Activated naive CD4-positive, alpha-beta T cell treated with anti-CD3 and anti-CD28 coated beads, Interleukin-2, amount 10 ng/mL, durations not matched to agents 7 days and 5 days (primary cell): ENCODE measurements at regions not wholly inside any gene's neighbourhood (a gene's known extent, or its start where the extent isn't known, plus 50 kb on each side); places are given as distances from the start of the nearest gene placed in this dataset.

ENCODE experiments used
- CTCF ChIA-PET: fragments of 350-600 bp; sonication (Branson Sonifier 250); formaldehyde crosslinking; loops from one replicate; lab custom pipeline; 2021; ENCODE audit warnings: antibody characterized with exemption; lab: Charles Lee
- DNase-seq: peaks from one replicate; pipeline ENCODE4 v3.0.0-alpha.2; 2020
- H3K27ac Mint-ChIP-seq: one replicate; pipeline ENCODE4 v1.8.0; 2021; ENCODE audit warnings: mild to moderate bottlenecking, moderate library complexity, mixed read lengths
- H3K27me3 Mint-ChIP-seq: one replicate; pipeline ENCODE4 v1.8.0; 2021; ENCODE audit warnings: mild to moderate bottlenecking, mixed read lengths
- H3K36me3 Mint-ChIP-seq: one replicate; pipeline ENCODE4 v1.8.0; 2021; ENCODE audit warnings: mixed read lengths
- H3K4me1 Mint-ChIP-seq: one replicate; pipeline ENCODE4 v1.8.0; 2021; ENCODE audit warnings: mixed read lengths
- H3K4me3 Mint-ChIP-seq: one replicate; pipeline ENCODE4 v1.8.0; 2021; ENCODE audit warnings: mild to moderate bottlenecking, moderate library complexity, mixed read lengths
- H3K9me3 Mint-ChIP-seq: one replicate; pipeline ENCODE4 v1.8.0; 2021; ENCODE audit warnings: mixed read lengths

DNA sequence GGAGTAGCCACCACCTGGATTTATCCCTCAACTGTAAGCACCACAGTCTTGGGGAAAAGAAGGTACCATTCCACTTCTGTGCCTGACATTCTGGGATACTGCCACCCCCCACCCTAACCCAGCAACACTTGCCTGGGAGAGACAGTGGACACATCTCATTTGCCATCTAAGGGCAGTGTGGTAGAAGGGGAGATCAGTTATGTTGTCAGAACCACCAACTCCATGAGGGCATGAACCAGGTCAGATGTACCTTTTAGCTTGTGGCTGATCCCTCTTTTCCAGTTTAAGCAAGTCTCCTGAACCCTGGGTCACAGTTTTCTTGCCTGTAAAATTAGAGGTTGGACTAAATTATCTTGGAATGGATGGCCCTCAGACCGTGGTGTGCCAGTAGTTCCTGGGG lies 165.5 kb downstream of the SCP2D1 start:
- Mint-ChIP-seq H3K4me3 (no peak overlapping the region), H3K27ac (no peak overlapping the region), H3K4me1 (no peaks in the 10 kb centered on the region), H3K27me3 (peaks cover 4% of the 10 kb centered on the region), H3K9me3 (no peaks in the 10 kb centered on the region), H3K36me3 (no peaks in the 10 kb centered on the region)
- no peak for DNase-seq
- CTCF ChIA-PET, result no interaction called here

DNA sequence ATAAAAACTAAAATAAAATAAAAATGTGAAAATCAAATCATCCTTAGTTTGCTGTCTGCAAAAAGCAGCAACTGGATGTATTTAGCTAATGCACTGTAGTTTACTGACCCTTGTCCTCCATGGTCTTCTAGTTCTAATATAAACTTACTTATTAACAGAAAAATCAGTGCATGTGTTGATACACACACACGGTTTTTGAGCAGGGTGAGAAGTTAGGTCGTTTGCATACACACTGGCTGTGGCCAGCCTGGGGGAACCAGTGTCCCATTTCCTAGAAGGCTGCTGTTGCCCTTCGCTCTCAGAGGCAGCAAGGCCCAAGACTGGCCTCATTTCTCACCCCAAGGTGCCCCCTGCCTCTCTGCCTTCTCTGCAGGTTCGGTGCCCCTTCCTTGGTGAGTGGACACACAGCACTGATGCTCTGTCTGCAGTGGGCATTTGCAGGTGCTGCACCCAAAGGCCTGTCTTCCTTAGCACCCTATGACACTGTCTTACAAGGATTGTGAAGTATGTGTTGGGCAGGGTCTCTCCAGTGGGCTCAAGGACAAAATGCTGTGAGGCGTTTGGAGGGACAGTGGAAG lies 168.5 kb downstream of the SCP2D1 start:
- H3K27ac Mint-ChIP-seq, result no peak overlapping the region
- H3K36me3 Mint-ChIP-seq, result no peaks in the 10 kb centered on the region
- peaks cover 4% of the 10 kb centered on the region for H3K27me3 Mint-ChIP-seq
- H3K4me1 Mint-ChIP-seq, result no peaks in the 10 kb centered on the region
- DNase-seq, result no peak
- CTCF ChIA-PET, result no interaction called here
- H3K9me3 Mint-ChIP-seq, result no peaks in the 10 kb centered on the region
- no peak overlapping the region for H3K4me3 Mint-ChIP-seq

DNA sequence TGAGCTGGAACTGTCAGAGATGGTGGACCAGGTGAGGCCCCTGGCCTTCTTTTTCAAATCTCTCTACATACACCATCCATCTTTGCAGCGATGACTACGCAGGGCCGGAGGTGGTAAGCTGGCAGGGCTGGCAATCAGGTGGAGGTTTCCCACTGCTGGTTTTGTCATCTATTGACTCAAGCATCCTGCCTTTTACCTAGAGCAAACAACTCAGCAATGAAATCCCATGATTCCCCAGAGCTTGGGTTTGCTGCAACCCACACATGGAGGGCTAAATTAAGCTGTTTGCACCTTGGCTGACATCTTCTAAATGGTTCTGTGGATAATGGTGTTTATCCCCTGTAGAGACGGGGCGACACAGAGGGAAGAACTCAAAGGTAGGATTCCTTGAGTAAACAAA lies 170.2 kb downstream of the SCP2D1 start:
- no peaks in the 10 kb centered on the region for H3K36me3 Mint-ChIP-seq
- H3K9me3 Mint-ChIP-seq, result no peaks in the 10 kb centered on the region
- peaks cover 4% of the 10 kb centered on the region for H3K27me3 Mint-ChIP-seq
- DNase-seq, result no peak
- no peak overlapping the region for H3K4me3 Mint-ChIP-seq
- H3K4me1 Mint-ChIP-seq, result no peaks in the 10 kb centered on the region
- no peak overlapping the region for H3K27ac Mint-ChIP-seq
- CTCF ChIA-PET, result no interaction called here

DNA sequence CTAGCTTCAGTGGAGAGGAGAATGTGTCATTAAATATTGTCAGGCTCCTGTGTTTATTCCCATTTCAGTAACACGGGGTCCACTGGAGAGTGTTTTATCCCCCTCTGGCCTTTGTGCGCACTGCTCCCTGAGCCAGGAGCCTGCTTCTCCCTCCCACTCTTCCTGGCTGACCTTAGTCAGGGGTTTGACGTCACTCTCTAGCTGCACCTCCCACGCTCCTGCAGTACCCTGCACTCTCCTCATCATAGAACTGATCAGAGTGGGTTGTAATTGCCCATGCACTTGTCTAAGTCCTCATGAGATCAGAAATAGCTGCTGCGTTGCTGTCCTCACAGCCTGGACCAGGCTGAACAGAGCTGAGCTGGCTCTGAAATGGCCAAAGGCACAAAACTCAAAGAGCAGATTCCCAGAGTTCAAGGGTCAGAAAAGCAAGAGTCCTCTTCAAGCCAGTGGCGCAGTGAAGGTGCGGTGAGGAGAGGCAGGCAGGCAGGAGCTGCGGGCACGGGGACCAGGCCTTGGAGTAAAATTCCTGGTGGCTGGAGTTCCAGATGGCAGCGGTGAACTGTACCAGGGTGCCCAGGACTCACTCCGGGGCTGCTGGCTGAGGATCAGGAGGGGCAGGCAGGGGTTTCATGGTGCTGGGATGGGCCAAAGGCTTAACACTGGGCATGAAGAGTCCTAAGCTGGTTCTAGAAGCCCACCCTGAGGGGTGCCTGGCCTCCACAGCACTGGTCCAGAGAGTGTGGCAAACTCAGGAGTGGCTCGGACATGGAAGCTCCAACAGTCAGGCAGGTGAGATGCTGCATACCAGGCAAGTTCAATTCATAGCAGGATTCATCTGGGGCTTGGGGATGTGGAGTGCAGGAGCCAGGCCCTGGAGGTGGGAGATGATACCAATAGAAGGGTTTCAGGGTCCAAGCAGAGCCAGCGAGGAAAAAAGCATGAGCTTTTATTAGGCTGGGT lies 170.9 kb downstream of the SCP2D1 start:
- no peak overlapping the region for H3K4me3 Mint-ChIP-seq
- no peaks in the 10 kb centered on the region for H3K9me3 Mint-ChIP-seq
- DNase-seq, result no peak
- CTCF ChIA-PET, result no interaction called here
- H3K4me1 Mint-ChIP-seq, result no peaks in the 10 kb centered on the region
- no peak overlapping the region for H3K27ac Mint-ChIP-seq
- H3K27me3 Mint-ChIP-seq, result peaks cover 3% of the 10 kb centered on the region
- H3K36me3 Mint-ChIP-seq, result no peaks in the 10 kb centered on the region

DNA sequence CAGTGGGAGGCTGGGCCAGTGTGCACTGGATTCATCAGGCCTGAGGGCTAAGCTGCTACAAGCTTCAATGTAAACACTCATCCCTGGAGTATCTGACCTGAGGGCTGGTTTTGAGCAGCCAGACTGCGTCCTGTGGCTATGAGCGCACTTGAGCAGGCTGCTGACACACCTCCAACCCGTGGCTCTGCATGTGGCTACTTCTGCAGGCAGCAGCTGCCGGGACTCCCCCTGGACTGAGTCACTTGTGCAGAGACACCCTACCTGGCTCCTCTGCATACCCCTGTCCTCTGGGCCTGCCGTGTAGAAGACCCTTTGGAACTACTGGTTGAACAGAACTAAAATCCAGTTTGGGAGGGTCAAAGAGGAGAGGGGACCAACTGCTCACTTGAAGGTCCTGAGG lies 172.0 kb downstream of the SCP2D1 start:
- Mint-ChIP-seq H3K4me3 (no peak overlapping the region), H3K27ac (no peak overlapping the region), H3K36me3 (no peaks in the 10 kb centered on the region), H3K27me3 (no peaks in the 10 kb centered on the region), H3K4me1 (no peaks in the 10 kb centered on the region), H3K9me3 (no peaks in the 10 kb centered on the region)
- CTCF ChIA-PET, result no interaction called here
- DNase-seq, result no peak

DNA sequence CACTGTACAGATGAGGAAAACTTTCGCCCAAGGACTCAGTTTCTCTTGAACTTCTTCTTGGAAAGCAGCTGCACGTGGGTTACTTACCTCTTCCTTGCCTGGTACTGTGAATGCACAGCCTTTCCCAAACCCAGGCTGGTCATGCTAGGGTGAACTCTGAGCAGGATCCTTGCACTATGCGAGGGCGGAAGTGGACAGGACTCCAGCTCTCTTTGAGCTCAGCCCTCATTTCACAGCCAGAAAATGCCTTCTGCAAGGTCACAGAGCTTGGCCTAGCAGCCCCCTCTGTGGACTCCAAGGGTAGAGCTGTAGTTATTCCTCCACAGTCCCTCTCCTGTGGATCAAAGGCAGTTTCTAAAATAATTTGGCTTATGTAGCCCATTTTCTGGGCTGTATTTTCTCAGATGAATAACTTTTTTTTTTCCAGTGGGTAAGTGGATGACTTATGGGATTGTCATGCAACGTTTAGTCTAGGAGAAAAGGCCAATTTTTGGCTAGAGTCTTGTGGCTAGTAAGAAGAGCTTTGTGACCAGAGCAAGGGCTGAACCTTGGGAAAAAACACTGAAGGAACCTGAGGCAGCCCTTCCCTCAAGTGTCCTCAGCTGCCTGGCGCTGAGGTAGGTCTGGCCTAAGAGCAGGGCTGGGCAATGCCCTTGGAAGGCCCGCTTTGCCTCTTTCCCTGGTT lies 172.7 kb downstream of the SCP2D1 start:
- no peak for DNase-seq
- Mint-ChIP-seq H3K4me3 (no peak overlapping the region), H3K9me3 (no peaks in the 10 kb centered on the region), H3K27ac (no peak overlapping the region), H3K27me3 (no peaks in the 10 kb centered on the region), H3K4me1 (no peaks in the 10 kb centered on the region), H3K36me3 (no peaks in the 10 kb centered on the region)
- CTCF ChIA-PET, result no interaction called here

DNA sequence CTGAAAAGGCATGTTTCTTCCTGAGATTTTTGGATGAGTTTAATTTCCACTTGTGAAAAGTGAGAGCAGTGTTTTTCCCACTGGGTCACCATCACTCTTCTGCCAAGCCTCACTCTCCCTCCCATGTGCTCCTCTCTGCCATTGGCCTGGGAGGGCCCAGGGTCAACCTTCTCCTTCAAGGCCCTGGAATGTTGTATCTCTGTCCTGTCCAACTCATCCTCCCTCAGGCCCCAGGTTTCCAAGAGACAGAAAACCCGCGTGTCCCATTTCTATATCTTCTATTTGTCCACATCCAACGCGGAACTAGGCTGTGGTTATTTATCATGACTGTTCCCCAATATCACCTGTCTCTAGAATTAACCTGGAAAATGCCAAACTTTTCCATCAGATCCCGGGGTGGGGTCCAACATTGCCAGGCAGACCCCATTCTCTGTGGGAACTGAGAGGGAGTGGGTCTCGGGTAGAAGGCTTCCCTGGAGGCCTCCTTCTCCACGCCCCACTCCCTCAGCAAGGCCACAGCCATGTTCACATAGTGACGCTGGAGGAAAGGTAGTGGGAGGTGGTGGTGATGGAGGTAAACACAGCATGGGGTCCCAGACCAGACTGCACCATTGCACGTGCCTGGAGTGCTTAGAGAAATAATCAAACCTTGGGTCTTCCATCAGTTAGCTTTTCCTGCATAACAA lies 173.5 kb downstream of the SCP2D1 start:
- Mint-ChIP-seq H3K4me3 (no peak overlapping the region), H3K36me3 (no peaks in the 10 kb centered on the region), H3K9me3 (no peaks in the 10 kb centered on the region), H3K27me3 (no peaks in the 10 kb centered on the region), H3K27ac (no peak overlapping the region), H3K4me1 (no peaks in the 10 kb centered on the region)
- DNase-seq, result no peak
- CTCF ChIA-PET, result no interaction called here

DNA sequence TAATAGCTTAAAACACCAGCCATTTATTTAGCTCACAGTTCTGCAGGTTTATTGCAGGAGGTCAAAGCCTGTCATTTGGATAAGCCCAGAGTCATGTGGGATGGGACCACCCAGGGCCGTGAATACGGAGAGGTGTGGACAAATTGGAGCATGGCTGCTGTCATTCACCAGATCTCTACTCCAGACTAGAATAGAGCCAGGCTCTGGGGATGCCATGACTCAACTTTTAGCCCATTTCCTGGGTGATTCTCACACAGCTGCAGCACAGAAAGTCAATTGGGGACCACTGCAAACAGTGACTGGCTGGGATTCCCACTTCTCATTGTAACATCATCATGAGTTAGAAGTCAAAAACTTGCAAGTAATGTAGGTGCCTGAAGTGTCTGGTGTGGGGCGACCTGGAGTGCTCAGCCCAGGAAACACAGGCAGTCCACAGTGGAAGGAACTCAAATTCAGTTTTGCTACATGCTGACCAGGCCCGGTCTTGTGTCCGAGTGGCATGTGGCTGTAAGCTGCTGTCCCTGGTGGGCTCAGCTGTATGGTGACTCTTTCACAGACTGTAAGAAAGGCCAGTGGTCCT lies 174.3 kb downstream of the SCP2D1 start:
- Mint-ChIP-seq H3K4me3 (no peak overlapping the region), H3K36me3 (no peaks in the 10 kb centered on the region), H3K27ac (no peak overlapping the region), H3K9me3 (no peaks in the 10 kb centered on the region), H3K27me3 (no peaks in the 10 kb centered on the region), H3K4me1 (no peaks in the 10 kb centered on the region)
- DNase-seq, result no peak
- CTCF ChIA-PET, result no interaction called here

DNA sequence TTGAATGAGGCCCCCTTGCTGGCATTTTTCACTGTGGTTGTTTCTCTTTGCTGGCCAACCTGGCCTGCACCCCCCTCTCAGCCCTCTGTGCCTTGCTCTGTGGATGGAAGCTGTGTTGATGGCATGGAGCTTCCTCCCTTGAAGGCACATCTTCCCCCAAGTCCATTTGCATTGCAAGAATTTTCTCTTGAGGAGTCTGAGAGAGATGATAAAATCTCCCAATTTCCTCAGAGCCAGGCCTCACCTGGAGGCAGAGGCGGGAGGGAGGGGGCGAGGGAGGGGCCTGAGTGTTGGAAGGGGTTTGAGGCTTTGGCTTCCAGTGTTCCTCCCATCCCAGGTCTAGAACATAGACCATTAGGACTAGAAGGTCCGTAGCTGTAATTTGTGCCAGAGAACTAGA lies 175.1 kb downstream of the SCP2D1 start:
- H3K4me3 Mint-ChIP-seq, result no peak overlapping the region
- H3K36me3 Mint-ChIP-seq, result no peaks in the 10 kb centered on the region
- no peaks in the 10 kb centered on the region for H3K27me3 Mint-ChIP-seq
- no peaks in the 10 kb centered on the region for H3K4me1 Mint-ChIP-seq
- CTCF ChIA-PET, result no interaction called here
- no peak overlapping the region for H3K27ac Mint-ChIP-seq
- H3K9me3 Mint-ChIP-seq, result no peaks in the 10 kb centered on the region
- no peak for DNase-seq

DNA sequence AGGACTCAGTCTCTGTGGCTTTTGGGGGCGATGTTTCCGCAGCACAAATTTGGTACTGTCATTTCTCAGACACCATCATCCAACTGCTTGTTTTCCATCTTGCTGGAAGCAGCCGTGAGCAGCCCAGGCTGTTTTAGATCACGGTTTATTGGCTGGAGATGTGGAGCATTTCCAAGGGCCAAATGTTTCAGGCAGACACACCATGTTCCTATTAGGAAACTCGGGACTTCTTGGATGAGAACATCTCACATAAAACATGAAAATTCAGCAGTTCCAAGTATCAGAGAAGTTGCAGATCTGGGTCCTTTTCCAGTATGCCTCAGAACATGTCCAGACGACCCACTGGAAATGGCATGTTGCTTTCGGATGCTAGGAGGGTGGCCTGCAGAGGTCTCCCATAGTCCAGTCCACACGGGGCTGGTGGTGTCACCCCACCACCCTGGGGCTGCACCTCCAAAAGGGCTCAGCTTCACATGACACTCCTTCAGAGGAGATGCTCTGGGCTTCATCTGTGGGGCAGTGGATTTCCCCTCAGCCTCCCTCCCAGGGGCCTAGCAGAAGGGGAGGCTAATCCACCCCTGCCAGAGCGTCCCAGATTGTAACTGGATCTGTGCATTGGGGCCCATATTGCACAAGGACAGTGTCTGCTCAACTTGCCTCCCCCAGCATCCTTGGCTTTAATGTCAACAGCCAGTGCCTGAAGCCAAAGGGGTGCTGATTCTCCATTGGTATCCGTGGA lies 176.3 kb downstream of the SCP2D1 start:
- Mint-ChIP-seq H3K27ac (no peak overlapping the region), H3K27me3 (no peaks in the 10 kb centered on the region), H3K4me3 (no peak overlapping the region), H3K36me3 (no peaks in the 10 kb centered on the region), H3K9me3 (no peaks in the 10 kb centered on the region), H3K4me1 (no peaks in the 10 kb centered on the region)
- no peak for DNase-seq
- CTCF ChIA-PET, result no interaction called here

DNA sequence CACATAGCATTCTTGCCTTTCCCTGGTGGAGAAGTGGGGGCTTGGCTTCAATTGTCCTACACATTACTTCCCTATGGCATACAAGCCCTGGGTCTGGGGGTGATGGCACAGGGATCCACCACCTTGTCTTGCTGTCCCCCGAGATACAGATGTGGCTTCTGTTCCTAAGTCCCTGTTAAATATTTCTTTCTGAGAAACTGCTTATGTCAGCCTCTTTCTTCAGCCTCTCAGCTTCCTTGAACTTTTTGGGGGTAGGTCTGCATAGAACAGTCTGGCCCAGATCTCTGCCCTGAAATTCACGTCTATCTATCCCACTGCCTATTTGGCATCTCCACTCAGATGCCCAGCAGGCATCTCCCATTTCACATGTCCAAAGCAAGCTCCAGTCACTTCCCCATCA lies 177.4 kb downstream of the SCP2D1 start:
- CTCF ChIA-PET, result no interaction called here
- Mint-ChIP-seq H3K27me3 (no peaks in the 10 kb centered on the region), H3K27ac (no peak overlapping the region)

DNA sequence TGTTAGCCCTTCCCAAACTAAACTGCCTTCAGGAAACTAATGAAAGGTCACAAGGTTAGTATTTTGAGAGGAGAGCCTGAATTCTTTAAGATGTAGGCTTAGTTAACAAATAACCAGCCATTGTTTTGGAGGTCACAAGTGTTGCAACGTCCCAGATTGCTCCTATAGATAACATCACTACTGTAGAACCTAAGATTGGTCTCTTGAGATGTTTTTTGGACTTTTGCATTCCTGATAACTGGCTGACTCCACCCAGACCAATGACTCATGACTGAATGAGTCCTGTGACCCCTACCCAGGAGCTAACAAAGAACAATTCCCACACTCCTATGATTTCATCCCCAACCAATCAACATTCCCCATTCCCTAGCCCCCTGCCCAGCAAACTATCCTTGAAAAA lies 178.8 kb downstream of the SCP2D1 start:
- no peak overlapping the region for H3K4me3 Mint-ChIP-seq
- H3K9me3 Mint-ChIP-seq, result no peaks in the 10 kb centered on the region
- CTCF ChIA-PET, result no interaction called here
- DNase-seq, result no peak
- H3K36me3 Mint-ChIP-seq, result no peaks in the 10 kb centered on the region
- H3K27me3 Mint-ChIP-seq, result no peaks in the 10 kb centered on the region
- no peaks in the 10 kb centered on the region for H3K4me1 Mint-ChIP-seq
- no peak overlapping the region for H3K27ac Mint-ChIP-seq

More for the DNA sequence above, 177.4 kb downstream of the SCP2D1 start:
- no peaks in the 10 kb centered on the region for H3K4me1 Mint-ChIP-seq
- no peaks in the 10 kb centered on the region for H3K9me3 Mint-ChIP-seq
- no peak for DNase-seq
- H3K4me3 Mint-ChIP-seq, result no peak overlapping the region
- no peaks in the 10 kb centered on the region for H3K36me3 Mint-ChIP-seq

DNA sequence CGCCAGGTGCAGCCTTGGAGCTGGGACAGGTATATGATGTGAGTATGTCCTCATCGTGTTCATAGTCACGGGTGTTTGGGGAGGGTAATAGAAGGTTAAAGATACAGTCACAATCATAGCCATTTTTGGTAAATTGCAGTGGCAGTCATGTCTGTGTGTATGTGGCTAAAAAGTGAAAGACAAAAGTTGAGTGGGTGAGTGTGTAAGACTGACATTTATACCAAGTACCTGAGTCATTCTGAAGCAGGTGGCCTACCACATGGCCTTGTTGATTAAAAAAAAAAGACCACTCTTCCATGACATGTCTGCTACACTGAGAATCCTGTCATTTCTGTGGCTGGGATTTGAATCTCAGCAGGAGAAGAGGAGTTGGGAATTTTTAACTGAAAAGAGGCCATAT lies 181.9 kb downstream of the SCP2D1 start:
- no peaks in the 10 kb centered on the region for H3K27me3 Mint-ChIP-seq
- H3K4me1 Mint-ChIP-seq, result no peaks in the 10 kb centered on the region
- H3K9me3 Mint-ChIP-seq, result no peaks in the 10 kb centered on the region
- DNase-seq, result no peak
- H3K27ac Mint-ChIP-seq, result no peak overlapping the region
- CTCF ChIA-PET, result no interaction called here
- H3K36me3 Mint-ChIP-seq, result no peaks in the 10 kb centered on the region
- no peak overlapping the region for H3K4me3 Mint-ChIP-seq
